Activated CD8-positive, alpha-beta memory T cell treated with anti-CD3 and anti-CD28 coated beads for 36 hours (primary cell): ENCODE measurements at regions not wholly inside any gene's neighbourhood (a gene's known extent, or its start where the extent isn't known, plus 50 kb on each side); places are given as distances from the start of the nearest gene placed in this dataset.

ENCODE experiments used
- CTCF ChIA-PET: fragments of 350-600 bp; sonication (Branson Sonifier 250); formaldehyde crosslinking; loops from one replicate; lab custom pipeline; 2021; ENCODE audit warnings: antibody characterized with exemption; lab: Charles Lee
- POLR2A ChIA-PET: fragments of 350-600 bp; sonication (Branson Sonifier 250); formaldehyde crosslinking; loops from one replicate; lab custom pipeline; 2021; ENCODE audit warnings: antibody characterized with exemption; lab: Charles Lee

GRCh38 chr6:126581316-126581715, 241.4 kb downstream of the CENPW start:
- ChIA-PET POLR2A (no interaction called here), CTCF (interaction anchor here (0.6 kb wide), 1 partner anchor 31 kb away, joined by 3 read pairs; no protein-coding TSS in a partner anchor)

- ChIA-PET CTCF (no interaction called here), POLR2A (no interaction called here)
Measured at GRCh38 chr6:126600258-126600916, 260.5 kb downstream of the CENPW start.

GRCh38 chr6:126603410-126603809, 263.5 kb downstream of the CENPW start:
- ChIA-PET POLR2A (no interaction called here), CTCF (no interaction called here)

GRCh38 chr6:126605089-126605488, 265.2 kb downstream of the CENPW start:
- POLR2A ChIA-PET = no interaction called here

GRCh38 chr6:126607289-126607688, 267.4 kb downstream of the CENPW start:
- ChIA-PET CTCF (no interaction called here), POLR2A (no interaction called here)

More at GRCh38 chr6:126605089-126605488, 265.2 kb downstream of the CENPW start:
- CTCF ChIA-PET = no interaction called here

GRCh38 chr6:126608681-126609080, 268.8 kb downstream of the CENPW start:
- ChIA-PET CTCF (no interaction called here), POLR2A (no interaction called here)

- CTCF ChIA-PET = no interaction called here
- POLR2A ChIA-PET = no interaction called here
Measured at GRCh38 chr6:126614642-126615504, 275.0 kb downstream of the CENPW start.

GRCh38 chr6:126616866-126617265, 277.0 kb downstream of the CENPW start:
- CTCF ChIA-PET = no interaction called here
- POLR2A ChIA-PET = no interaction called here

GRCh38 chr6:126618639-126619343, 278.9 kb downstream of the CENPW start:
- ChIA-PET CTCF (no interaction called here), POLR2A (no interaction called here)

GRCh38 chr6:126620719-126621118, 280.8 kb downstream of the CENPW start:
- POLR2A ChIA-PET = no interaction called here

GRCh38 chr6:126625019-126625418, 285.1 kb downstream of the CENPW start:
- ChIA-PET CTCF (no interaction called here), POLR2A (no interaction called here)

More at GRCh38 chr6:126620719-126621118, 280.8 kb downstream of the CENPW start:
- CTCF ChIA-PET = no interaction called here

GRCh38 chr6:126628125-126628524, 288.2 kb downstream of the CENPW start:
- CTCF ChIA-PET = no interaction called here
- POLR2A ChIA-PET = no interaction called here

- ChIA-PET POLR2A (no interaction called here), CTCF (no interaction called here)
Measured at GRCh38 chr6:126631363-126631762, 291.4 kb downstream of the CENPW start.

- CTCF ChIA-PET = no interaction called here
- POLR2A ChIA-PET = no interaction called here
Measured at GRCh38 chr6:126632271-126632670, 292.4 kb downstream of the CENPW start.

- ChIA-PET POLR2A (no interaction called here), CTCF (no interaction called here)
Measured at GRCh38 chr6:126633373-126633772, 293.5 kb downstream of the CENPW start.

GRCh38 chr6:126640356-126640755, 300.4 kb downstream of the CENPW start:
- ChIA-PET POLR2A (no interaction called here), CTCF (no interaction called here)

- ChIA-PET POLR2A (no interaction called here), CTCF (no interaction called here)
Measured at GRCh38 chr6:126640921-126641320, 301.0 kb downstream of the CENPW start.

GRCh38 chr6:126641641-126642040, 301.7 kb downstream of the CENPW start:
- POLR2A ChIA-PET = no interaction called here
- CTCF ChIA-PET = no interaction called here

GRCh38 chr6:126643352-126643751, 303.4 kb downstream of the CENPW start:
- ChIA-PET CTCF (no interaction called here), POLR2A (no interaction called here)

- ChIA-PET CTCF (no interaction called here), POLR2A (no interaction called here)
Measured at GRCh38 chr6:126650931-126651330, 311.0 kb downstream of the CENPW start.
